Uterus (tissue), 2 donors: ENCODE measurements at regions not wholly inside any gene's neighbourhood (a gene's known extent, or its start where the extent isn't known, plus 50 kb on each side); places are given as distances from the start of the nearest gene placed in this dataset.

Experiments
- CTCF ChIP-seq, 4 experiments: fragments of 200-600 bp in 2 of 4; fragments of 450-650 bp in 2 of 4; sonication (generic) in 2 of 4; IDR thresholded peaks; one replicate each; pipeline ENCODE4 v1.5.1; 2016 to 2019; ENCODE audit warnings: antibody characterized with exemption in 4 of 4, mild to moderate bottlenecking in 2 of 4, moderate library complexity in 1 of 4
- POLR2A ChIP-seq, 2 donors: fragments of 450-650 bp; IDR thresholded peaks; one replicate each; pipeline ENCODE4 v1.6.1; 2016; ENCODE audit warnings: antibody characterized with exemption in 2 of 2, mild to moderate bottlenecking in 1 of 2, moderate library complexity in 1 of 2

- TF ChIP-seq CTCF (IDR thresholded peaks at IDR 0.05), result no peak
- TF ChIP-seq POLR2A (IDR thresholded peaks at IDR 0.05), result no peak
Observed at GRCh38 chr4:170804930-170805329, 715.2 kb upstream of the AADAT start.
